ENCODE measurements at regions not wholly inside any gene's neighbourhood (a gene's known extent, or its start where the extent isn't known, plus 50 kb on each side); places are given as distances from the start of the nearest gene placed in this dataset.

DNA sequence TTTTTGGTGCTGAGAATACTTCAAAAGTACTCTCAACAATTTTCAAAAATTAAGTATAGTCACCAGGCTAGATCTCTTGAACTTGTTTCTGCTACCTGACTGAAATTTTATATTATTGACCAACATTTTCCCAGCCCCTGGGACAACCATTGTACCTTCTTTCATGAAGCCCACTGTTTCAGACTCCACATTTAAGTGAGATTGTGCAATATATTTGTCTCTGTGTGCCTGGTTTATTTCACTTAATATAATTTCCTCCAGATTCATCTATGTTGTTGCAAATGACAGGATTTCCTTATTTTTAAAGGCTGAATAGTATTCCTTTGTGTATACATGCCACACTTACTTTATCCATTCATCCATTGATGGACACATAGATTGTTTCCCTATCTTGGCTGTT, 354.2 kb upstream of the VRK2 start:
- H3K36me3 Mint-ChIP-seq (ENCODE audit: low read depth) = no peaks in the 10 kb centered on the region
- H3K4me3 Mint-ChIP-seq = no peak overlapping the region
- H3K27ac Mint-ChIP-seq = no peak overlapping the region
- TF ChIP-seq CTCF (IDR thresholded peaks at IDR 0.05) = no peak
- DNase-seq = no peak
- no peaks in the 10 kb centered on the region for H3K4me1 Mint-ChIP-seq (ENCODE audit: low read depth)
- H3K27me3 Mint-ChIP-seq (ENCODE audit: insufficient read depth) = no peaks in the 10 kb centered on the region; the same call in none of the 2 replicates
- H3K9me3 Mint-ChIP-seq = no peaks in the 10 kb centered on the region; the same call in 1 of the 2 replicates

- Mint-ChIP-seq H3K27ac (no peak overlapping the region), H3K4me1 (ENCODE audit: low read depth) (no peaks in the 10 kb centered on the region), H3K36me3 (ENCODE audit: low read depth) (no peaks in the 10 kb centered on the region), H3K9me3 (no peaks in the 10 kb centered on the region; the same call in 1 of the 2 replicates), H3K4me3 (no peak overlapping the region), H3K27me3 (ENCODE audit: insufficient read depth) (no peaks in the 10 kb centered on the region; the same call in none of the 2 replicates)
- no peak for TF ChIP-seq CTCF (IDR thresholded peaks at IDR 0.05)
- DNase-seq = no peak
Measured at GRCh38 chr2:57693177-57693576, 353.4 kb upstream of the VRK2 start.

DNA sequence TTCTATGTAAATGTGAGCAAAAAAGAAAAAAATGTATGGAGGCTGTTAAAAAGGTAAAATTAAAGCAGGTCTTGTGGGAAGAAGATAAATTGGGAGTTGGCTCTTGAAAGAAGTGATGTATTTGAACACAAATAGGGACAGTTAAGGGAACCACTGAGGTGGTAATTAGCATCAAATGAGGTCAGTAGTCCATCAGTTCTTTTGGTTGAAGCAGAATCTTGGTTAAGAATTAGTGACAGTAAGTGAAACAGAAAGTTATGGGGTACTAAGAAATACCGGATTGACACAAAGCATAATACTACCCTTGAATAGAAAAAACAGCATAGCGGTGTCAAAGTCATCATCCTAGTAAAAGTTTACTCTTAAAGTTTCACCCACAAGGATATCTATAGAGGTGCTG, 352.6 kb upstream of the VRK2 start:
- no peaks in the 10 kb centered on the region; the same call in 1 of the 2 replicates for H3K4me1 Mint-ChIP-seq (ENCODE audit: low read depth)
- H3K4me3 Mint-ChIP-seq = no peak overlapping the region

DNA sequence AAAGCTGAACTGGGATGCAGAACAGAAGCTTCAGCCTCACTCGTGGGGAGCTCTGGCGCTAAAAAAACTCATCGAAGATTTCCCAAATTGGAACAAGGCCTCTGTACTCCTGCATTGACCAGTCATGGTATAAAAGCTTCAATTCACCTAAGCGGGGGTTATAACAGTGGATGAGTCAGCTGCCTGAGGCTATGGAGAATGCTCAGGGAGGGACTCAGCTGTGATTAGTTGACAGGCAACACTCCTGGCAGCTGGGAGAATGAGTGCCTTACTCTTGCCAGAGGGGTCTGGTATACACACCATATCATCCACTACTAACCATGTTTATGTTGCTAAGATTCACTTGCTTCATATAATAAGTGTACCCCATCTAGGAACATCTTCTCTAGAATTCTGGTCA, 350.6 kb upstream of the VRK2 start:
- Mint-ChIP-seq H3K27ac (no peak overlapping the region), H3K9me3 (no peaks in the 10 kb centered on the region), H3K36me3 (ENCODE audit: low read depth) (no peaks in the 10 kb centered on the region), H3K4me1 (ENCODE audit: low read depth) (peaks cover 8% of the 10 kb centered on the region), H3K27me3 (ENCODE audit: insufficient read depth) (no peaks in the 10 kb centered on the region; the same call in 1 of the 2 replicates), H3K4me3 (no peak overlapping the region)
- TF ChIP-seq CTCF (IDR thresholded peaks at IDR 0.05) = no peak
- peak; percentile 1 for DNase-seq

More for the DNA sequence above, 352.6 kb upstream of the VRK2 start:
- no peak for DNase-seq
- Mint-ChIP-seq H3K27me3 (ENCODE audit: insufficient read depth) (no peaks in the 10 kb centered on the region; the same call in none of the 2 replicates), H3K36me3 (ENCODE audit: low read depth) (no peaks in the 10 kb centered on the region), H3K27ac (no peak overlapping the region), H3K9me3 (no peaks in the 10 kb centered on the region; the same call in 1 of the 2 replicates)
- no peak for TF ChIP-seq CTCF (IDR thresholded peaks at IDR 0.05)

DNA sequence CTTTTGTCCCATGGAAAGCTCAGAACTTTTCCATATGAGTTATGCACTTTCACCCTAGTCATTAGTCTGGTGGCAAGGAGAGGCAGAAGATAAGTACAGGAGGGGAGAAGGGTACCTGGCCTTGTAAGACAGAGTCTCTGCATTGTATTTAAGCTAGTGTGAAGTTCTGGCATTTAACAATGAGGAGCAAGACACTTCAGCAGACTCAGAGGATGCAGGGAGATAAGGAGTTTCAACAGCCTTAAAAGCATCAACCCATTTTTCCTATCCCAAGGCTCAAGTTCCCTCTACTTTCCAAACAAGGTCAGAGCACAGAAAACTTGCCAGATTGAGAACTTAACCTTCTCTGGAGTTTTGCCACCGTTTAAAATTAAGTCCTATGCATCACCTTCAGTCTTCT, 348.2 kb upstream of the VRK2 start:
- no peak overlapping the region for H3K4me3 Mint-ChIP-seq
- no peak for DNase-seq
- no peaks in the 10 kb centered on the region for H3K9me3 Mint-ChIP-seq
- no peaks in the 10 kb centered on the region; the same call in 1 of the 2 replicates for H3K27me3 Mint-ChIP-seq (ENCODE audit: insufficient read depth)
- peaks cover 14% of the 10 kb centered on the region for H3K4me1 Mint-ChIP-seq (ENCODE audit: low read depth)
- no peak overlapping the region for H3K27ac Mint-ChIP-seq
- TF ChIP-seq CTCF (IDR thresholded peaks at IDR 0.05) = no peak
- no peaks in the 10 kb centered on the region for H3K36me3 Mint-ChIP-seq (ENCODE audit: low read depth)

Measured in HFFc6 (cell line).